GM13977 (cell line): ENCODE measurements at regions not wholly inside any gene's neighbourhood (a gene's known extent, or its start where the extent isn't known, plus 50 kb on each side); places are given as distances from the start of the nearest gene placed in this dataset.

ENCODE experiments used
- DNase-seq: peaks from one replicate; pipeline ENCODE4 v3.0.0; 2012; ENCODE audit warnings: low spot score
- in situ Hi-C: fragments of 300-500 bp; cut with MboI; formaldehyde crosslinking; loops from one replicate; pipeline ENCODE4 v1.12.0; 2022; ENCODE audit warnings: low sequenced_read_pairs, low pct_unique_long_range_greater_than_20kb, mixed read lengths, inconsistent platforms; ENCODE audit not compliant: unreplicated experiment
- TF ChIP-seq, protein P1 (sequence below): IDR thresholded peaks from 2 replicates; pipeline ENCODE4 v1.5.1; 2012; ENCODE audit warnings: mild to moderate bottlenecking, control low read depth; ENCODE audit not compliant: insufficient read depth; ENCODE audit errors: extremely low read depth, missing control alignments

DNA sequence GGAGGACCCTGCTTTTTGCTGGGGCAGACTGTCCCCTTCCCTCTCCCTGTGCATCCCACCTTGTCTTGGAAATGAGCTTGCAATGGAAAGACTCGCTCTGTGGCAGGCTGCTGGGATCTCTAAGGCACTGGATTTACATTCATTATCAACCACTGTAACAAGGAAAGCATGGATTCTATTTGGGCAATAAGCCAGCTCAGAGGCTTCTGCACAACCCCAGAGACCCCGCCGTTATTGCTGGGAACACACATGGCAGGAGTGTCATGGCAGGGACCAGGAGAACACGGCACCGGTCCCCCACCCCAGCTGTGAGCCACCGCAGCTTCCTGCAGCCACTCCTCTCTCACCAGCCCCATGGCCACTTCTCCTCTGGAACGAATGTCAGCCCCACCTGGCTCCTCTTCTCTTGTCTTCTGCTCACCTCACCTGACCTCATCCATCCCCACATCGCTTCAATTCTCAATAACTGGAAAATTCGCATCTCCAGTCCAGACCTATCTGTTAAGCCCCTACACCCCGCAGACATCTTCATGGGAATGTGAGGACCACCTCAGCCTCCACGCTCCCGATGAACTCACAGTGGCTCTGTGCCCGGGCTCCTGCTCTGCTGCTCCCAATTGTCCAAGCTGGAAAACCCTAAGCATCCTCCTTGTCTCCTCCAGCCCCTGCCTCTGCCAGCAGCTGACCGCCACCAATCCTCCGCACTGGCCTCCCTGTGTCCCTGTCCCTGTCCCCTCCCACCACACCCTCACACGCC, 181.5 kb downstream of the USP12 start:
- in situ Hi-C loops, result loop anchor here (10.0 kb wide), 1 partner anchor 355 kb away; no protein-coding TSS in a partner anchor
- DNase-seq, result no peak
- TF ChIP-seq, protein P1, sequence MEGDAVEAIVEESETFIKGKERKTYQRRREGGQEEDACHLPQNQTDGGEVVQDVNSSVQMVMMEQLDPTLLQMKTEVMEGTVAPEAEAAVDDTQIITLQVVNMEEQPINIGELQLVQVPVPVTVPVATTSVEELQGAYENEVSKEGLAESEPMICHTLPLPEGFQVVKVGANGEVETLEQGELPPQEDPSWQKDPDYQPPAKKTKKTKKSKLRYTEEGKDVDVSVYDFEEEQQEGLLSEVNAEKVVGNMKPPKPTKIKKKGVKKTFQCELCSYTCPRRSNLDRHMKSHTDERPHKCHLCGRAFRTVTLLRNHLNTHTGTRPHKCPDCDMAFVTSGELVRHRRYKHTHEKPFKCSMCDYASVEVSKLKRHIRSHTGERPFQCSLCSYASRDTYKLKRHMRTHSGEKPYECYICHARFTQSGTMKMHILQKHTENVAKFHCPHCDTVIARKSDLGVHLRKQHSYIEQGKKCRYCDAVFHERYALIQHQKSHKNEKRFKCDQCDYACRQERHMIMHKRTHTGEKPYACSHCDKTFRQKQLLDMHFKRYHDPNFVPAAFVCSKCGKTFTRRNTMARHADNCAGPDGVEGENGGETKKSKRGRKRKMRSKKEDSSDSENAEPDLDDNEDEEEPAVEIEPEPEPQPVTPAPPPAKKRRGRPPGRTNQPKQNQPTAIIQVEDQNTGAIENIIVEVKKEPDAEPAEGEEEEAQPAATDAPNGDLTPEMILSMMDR, result no peak

DNA sequence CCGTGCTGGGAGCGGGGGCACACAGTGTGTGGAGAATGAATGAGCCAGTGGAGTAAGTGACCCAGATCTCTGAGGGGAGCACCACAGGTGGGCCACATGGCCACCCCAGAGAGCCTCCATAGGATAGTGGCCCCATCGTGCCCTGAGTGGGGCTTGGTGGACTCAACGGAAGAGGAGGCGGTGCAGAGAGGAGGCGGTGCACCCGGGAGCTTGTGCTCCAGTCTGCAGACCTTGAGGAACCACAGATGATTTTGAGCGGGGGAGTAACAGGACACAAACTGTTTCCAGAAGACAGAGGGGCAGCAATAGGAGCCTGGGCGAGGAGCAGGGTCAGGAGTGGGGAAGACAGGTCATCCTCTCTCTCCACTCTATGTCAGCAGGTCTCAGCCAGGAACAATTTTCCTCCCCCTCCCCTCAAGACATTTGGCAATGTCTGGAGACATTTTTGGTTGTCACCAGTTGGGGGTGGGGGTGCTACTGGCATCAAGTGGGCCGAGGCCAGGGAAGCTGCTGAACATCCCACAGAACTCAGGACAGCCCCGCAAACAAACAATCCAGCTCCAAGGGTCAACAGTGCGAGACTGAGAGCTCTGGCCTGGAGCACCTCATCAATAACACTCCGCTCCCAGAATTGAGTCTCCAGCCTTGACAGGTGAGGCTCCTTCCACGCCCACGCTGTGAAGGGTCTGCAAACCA, 182.2 kb downstream of the USP12 start:
- TF ChIP-seq, protein P1, result no peak
- DNase-seq, result no peak
- in situ Hi-C loops, result loop anchor here (10.0 kb wide), 1 partner anchor 355 kb away; no protein-coding TSS in a partner anchor

DNA sequence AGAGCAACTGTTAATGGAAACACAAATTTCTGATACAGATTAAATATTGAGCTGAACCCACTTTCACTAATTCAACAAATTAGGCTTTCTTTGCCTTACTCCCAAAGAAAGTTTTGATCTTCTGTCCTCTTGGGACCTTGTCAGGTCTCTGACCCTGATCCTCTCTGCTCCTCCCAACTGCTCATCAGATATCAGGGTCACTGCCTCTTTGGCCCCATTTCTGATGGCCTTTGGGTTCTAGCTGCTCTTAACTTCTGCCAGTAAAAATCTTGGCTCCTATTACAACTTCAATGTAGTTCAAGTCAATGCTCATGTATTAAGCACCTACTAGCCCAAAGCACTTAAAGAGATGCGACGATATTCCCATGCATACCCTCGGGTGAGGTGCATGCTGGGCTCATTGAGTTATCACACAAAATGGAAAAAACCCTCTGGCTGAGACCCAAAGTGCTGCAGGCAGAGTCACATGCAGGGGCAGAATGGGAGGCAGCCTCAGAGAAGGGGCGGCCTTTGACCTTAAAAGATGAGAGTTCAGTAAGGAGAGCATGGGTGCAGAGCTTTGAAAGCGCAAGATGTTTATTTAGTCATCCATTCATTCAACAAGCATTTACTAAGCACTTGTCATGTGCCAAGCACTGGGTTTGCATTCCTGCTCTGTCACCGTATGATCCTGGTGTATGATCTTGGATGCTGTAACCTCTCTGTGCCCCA, 183.4 kb downstream of the USP12 start:
- TF ChIP-seq, protein P1, result no peak
- DNase-seq, result no peak
- in situ Hi-C loops, result loop anchor here (10.0 kb wide), 1 partner anchor 357 kb away; no protein-coding TSS in a partner anchor

DNA sequence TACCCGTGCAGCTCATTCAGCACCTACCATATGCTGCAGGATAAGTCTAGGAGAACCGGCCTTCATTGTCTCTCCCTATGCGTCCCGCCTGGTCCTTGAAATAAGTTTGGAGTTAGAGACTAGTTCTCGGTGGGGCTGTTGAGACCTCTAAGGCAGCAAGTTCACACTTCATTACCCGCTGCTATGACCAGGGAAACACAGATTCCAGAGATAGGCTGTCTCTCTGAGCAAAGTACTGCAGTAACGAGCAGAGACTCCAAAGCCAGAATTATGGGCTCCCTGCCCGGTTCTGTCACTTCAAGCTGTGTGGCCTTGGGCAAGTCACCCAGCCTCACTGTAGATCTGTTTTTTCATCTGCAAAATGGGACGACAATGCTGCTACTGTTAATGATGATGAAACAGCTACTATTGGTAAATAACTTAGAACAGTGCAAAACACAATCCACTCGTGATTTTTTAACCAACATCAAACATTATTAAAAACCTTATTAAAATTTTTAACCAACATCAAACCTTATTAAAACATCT, 184.1 kb downstream of the USP12 start:
- in situ Hi-C loops, result loop anchor here (10.0 kb wide), 1 partner anchor 357 kb away; no protein-coding TSS in a partner anchor
- TF ChIP-seq, protein P1, result no peak
- no peak for DNase-seq

DNA sequence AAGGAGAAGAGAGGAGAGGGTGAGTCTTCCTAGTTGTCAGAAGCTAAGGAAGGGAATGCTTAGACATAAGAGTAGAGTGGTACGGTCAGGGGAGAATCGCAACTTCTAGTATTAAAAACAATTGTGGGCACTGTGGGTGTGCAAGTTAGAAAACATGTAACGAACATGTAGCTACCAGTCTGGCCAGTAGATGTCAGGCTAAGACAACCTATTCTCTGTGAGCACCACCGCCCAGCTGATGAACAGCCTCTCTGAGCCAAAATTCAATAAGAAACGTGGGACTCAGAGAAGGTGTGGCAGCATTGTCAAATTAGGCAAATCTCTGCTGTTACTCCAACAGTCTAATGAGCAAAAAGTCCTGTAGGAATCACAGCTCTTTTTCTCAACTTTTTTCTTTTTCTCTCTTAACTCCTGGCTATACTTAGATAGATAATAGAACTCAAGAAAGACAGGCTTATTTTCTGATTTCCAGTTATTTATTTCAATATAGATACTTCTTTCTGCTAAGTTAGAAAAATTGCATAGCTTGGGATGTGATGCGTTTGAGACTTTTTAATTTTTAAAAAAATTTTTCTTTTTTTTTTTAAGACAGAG, 186.2 kb downstream of the USP12 start:
- in situ Hi-C loops, result loop anchor here (10.0 kb wide), 1 partner anchor 359 kb away; no protein-coding TSS in a partner anchor
- peak; percentile 77 for DNase-seq

More for the DNA sequence above, 186.2 kb downstream of the USP12 start:
- TF ChIP-seq, protein P1, result peak; percentile 78
